CD14-positive monocyte (primary cell): ENCODE measurements at regions not wholly inside any gene's neighbourhood (a gene's known extent, or its start where the extent isn't known, plus 50 kb on each side); places are given as distances from the start of the nearest gene placed in this dataset.
"Not testable (repeated sequence)": the region's sequence is repeated elsewhere in the genome, so short reads cannot be mapped to it uniquely, and the experiment has no call there.

ENCODE experiments used
- DNase-seq, 3 donors: peaks; one replicate each; pipeline ENCODE4 v3.0.0-alpha.2; 2011 to 2022
- H2AFZ ChIP-seq: 2 replicates; pipeline ENCODE4 v1.6.0; 2012; ENCODE audit warnings: mild to moderate bottlenecking, low read depth, low read length, inconsistent platforms; ENCODE audit not compliant: insufficient read depth, poor library complexity, severe bottlenecking
- H3K27ac ChIP-seq, 2 donors: 1 replicate in 1 of 2; 2 replicates in 1 of 2; pipeline ENCODE4 v1.5.1; 2012 to 2013; ENCODE audit warnings: low read length in 2 of 2, control low read depth in 1 of 2, inconsistent platforms in 1 of 2, low read depth in 1 of 2, mild to moderate bottlenecking in 1 of 2
- H3K27me3 ChIP-seq, 2 donors: one replicate each; pipeline versions ENCODE4 v1.6.0 to v1.6.1; 2011 to 2013; ENCODE audit warnings: low read length in 2 of 2; ENCODE audit not compliant: control insufficient read depth in 2 of 2, insufficient read depth in 2 of 2
- H3K36me3 ChIP-seq, 2 donors: replicated peaks in 1 of 2; 1 replicate in 1 of 2; 2 replicates in 1 of 2; pipeline versions ENCODE4 v1.5.1 to v1.6.1; 2012 to 2013; ENCODE audit warnings: low read length in 2 of 2, control low read depth in 1 of 2, inconsistent platforms in 1 of 2, mild to moderate bottlenecking in 1 of 2; ENCODE audit not compliant: insufficient read depth in 2 of 2, control insufficient read depth in 1 of 2
- H3K4me1 ChIP-seq, 2 donors: 1 replicate in 1 of 2; 2 replicates in 1 of 2; pipeline versions ENCODE4 v1.5.1 to v1.6.1; 2012 to 2013; ENCODE audit warnings: low read length in 2 of 2, control low read depth in 1 of 2, inconsistent platforms in 1 of 2, mild to moderate bottlenecking in 1 of 2, moderate library complexity in 1 of 2; ENCODE audit not compliant: insufficient read depth in 2 of 2, control insufficient read depth in 1 of 2
- H3K4me2 ChIP-seq: replicated peaks from 2 replicates; pipeline ENCODE3; 2012; ENCODE audit warnings: low read length, moderate library complexity, mild to moderate bottlenecking; ENCODE audit not compliant: poor library complexity, severe bottlenecking; ENCODE audit errors: extremely low read depth
- H3K4me3 ChIP-seq, 3 experiments: fragments of 200-600 bp in 1 of 3; sonication (generic) in 1 of 3; replicated peaks in 1 of 3; 1 replicate in 2 of 3; 2 replicates in 1 of 3; pipeline ENCODE4 v1.5.1; 2011 to 2013; ENCODE audit warnings: low read length in 3 of 3, mild to moderate bottlenecking in 3 of 3, control low read depth in 2 of 3, low read depth in 2 of 3, inconsistent platforms in 1 of 3, moderate library complexity in 1 of 3
- H3K79me2 ChIP-seq: 2 replicates; pipeline ENCODE4 v1.6.0; 2012; ENCODE audit warnings: mild to moderate bottlenecking, control low read depth, inconsistent platforms, low read length, moderate library complexity; ENCODE audit not compliant: insufficient read depth
- H3K9ac ChIP-seq: 2 replicates; pipeline ENCODE4 v1.6.0; 2017; ENCODE audit warnings: low read length, mild to moderate bottlenecking; ENCODE audit not compliant: insufficient read depth, poor library complexity, severe bottlenecking
- H3K9me3 ChIP-seq, 2 donors: replicated peaks in 1 of 2; 1 replicate in 1 of 2; 2 replicates in 1 of 2; pipeline versions ENCODE4 v1.5.1 to v1.6.1; 2012 to 2013; ENCODE audit warnings: low read length in 2 of 2, control low read depth in 1 of 2; ENCODE audit not compliant: control insufficient read depth in 1 of 2, insufficient read depth in 1 of 2
- H4K20me1 ChIP-seq: 2 replicates; pipeline ENCODE4 v1.6.0; 2012; ENCODE audit warnings: mild to moderate bottlenecking, low read length, control low read depth, moderate library complexity; ENCODE audit not compliant: insufficient read depth
- H3K27ac Mint-ChIP-seq, 7 donors: one replicate each; pipeline ENCODE4 v1.8.0; 2020; ENCODE audit warnings: mild to moderate bottlenecking in 7 of 7, mixed read lengths in 7 of 7, moderate library complexity in 6 of 7, inconsistent platforms in 2 of 7
- H3K27me3 Mint-ChIP-seq, 3 donors: one replicate each; pipeline ENCODE4 v1.8.0; 2021 to 2022; ENCODE audit warnings: low read depth in 3 of 3, mild to moderate bottlenecking in 3 of 3, mixed read lengths in 3 of 3, moderate library complexity in 3 of 3, inconsistent platforms in 1 of 3
- H3K36me3 Mint-ChIP-seq, 2 donors: one replicate each; pipeline ENCODE4 v1.8.0; 2020; ENCODE audit warnings: mixed read lengths in 2 of 2, inconsistent platforms in 1 of 2, mild to moderate bottlenecking in 1 of 2
- H3K4me1 Mint-ChIP-seq: one replicate; pipeline ENCODE4 v1.8.0; 2020; ENCODE audit warnings: mild to moderate bottlenecking, mixed read lengths
- H3K4me3 Mint-ChIP-seq, 2 donors: one replicate each; pipeline ENCODE4 v1.8.0; 2020; ENCODE audit warnings: mild to moderate bottlenecking in 2 of 2, mixed read lengths in 2 of 2, moderate library complexity in 1 of 2
- H3K9me3 Mint-ChIP-seq, 7 donors: one replicate each; pipeline ENCODE4 v1.8.0; 2020 to 2022; ENCODE audit warnings: mixed read lengths in 7 of 7, mild to moderate bottlenecking in 6 of 7, moderate library complexity in 6 of 7, inconsistent platforms in 2 of 7
- CTCF ChIP-seq: fragments of 200-600 bp; IDR thresholded peaks from one replicate; pipeline ENCODE4 v1.8.0; 2022; ENCODE audit warnings: antibody characterized with exemption, mild to moderate bottlenecking
- WGBS: methylation state at CpG from one replicate; pipeline ENCODE4 v1.1.5; 2013; ENCODE audit warnings: missing lambda C conversion rate; ENCODE audit not compliant: insufficient coverage; 5-methylcytosine and 5-hydroxymethylcytosine counted together
- intact Hi-C, 2 donors: fragments of 100-400 bp; cut with micrococcal nuclease; formaldehyde crosslinking; loops; one replicate each; pipeline versions ENCODE4 v1.15.0 to v1.15.1; 2023

GRCh38 chr7:96826089-96826488 lies 116.4 kb upstream of the SEM1 start:
- no peak for DNase-seq
- no peak overlapping the region for H3K27ac Mint-ChIP-seq
- no peak overlapping the region for H2AFZ ChIP-seq
- no peak overlapping the region for H3K27ac ChIP-seq
- no peaks in the 10 kb centered on the region for H3K4me1 ChIP-seq
- intact Hi-C loops, result no loop called here
- H3K4me3 ChIP-seq, result no peak overlapping the region
- no peaks in the 10 kb centered on the region for H3K36me3 Mint-ChIP-seq
- no peaks in the 10 kb centered on the region for H3K27me3 Mint-ChIP-seq
- peaks cover 0 to 9% (median 2%) of the 10 kb centered on the region in 7 donors for H3K9me3 Mint-ChIP-seq
- no CpG with 5 or more reads among the region's 1 CpG for WGBS
- TF ChIP-seq CTCF, result no peak
- no peaks in the 10 kb centered on the region for H3K9me3 ChIP-seq
- H3K4me3 Mint-ChIP-seq, result no peak overlapping the region
- H3K9ac ChIP-seq, result no peak overlapping the region
- no peaks in the 10 kb centered on the region for H3K79me2 ChIP-seq
- no peak overlapping the region for H3K4me2 ChIP-seq
- H3K4me1 Mint-ChIP-seq, result no peaks in the 10 kb centered on the region
- no peaks in the 10 kb centered on the region for H3K36me3 ChIP-seq
- no peaks in the 10 kb centered on the region for H3K27me3 ChIP-seq
- H4K20me1 ChIP-seq, result no peaks in the 10 kb centered on the region

GRCh38 chr7:96827701-96828100 lies 118.1 kb upstream of the SEM1 start:
- no peaks in the 10 kb centered on the region for H3K27me3 Mint-ChIP-seq
- H3K4me3 Mint-ChIP-seq, result no peak overlapping the region
- intact Hi-C loops, result no loop called here
- H3K4me1 Mint-ChIP-seq, result no peaks in the 10 kb centered on the region
- no peak overlapping the region for H2AFZ ChIP-seq
- 90% methylated on average over 4 of the region's 6 CpGs for WGBS
- no peaks in the 10 kb centered on the region for H3K36me3 ChIP-seq
- no peaks in the 10 kb centered on the region for H4K20me1 ChIP-seq
- no peak overlapping the region for H3K4me2 ChIP-seq
- no peak overlapping the region for H3K27ac ChIP-seq
- no peaks in the 10 kb centered on the region for H3K36me3 Mint-ChIP-seq
- H3K9ac ChIP-seq, result no peak overlapping the region
- no peaks in the 10 kb centered on the region for H3K9me3 ChIP-seq
- H3K9me3 Mint-ChIP-seq, result peaks cover 0 to 9% (median 1%) of the 10 kb centered on the region in 7 donors
- no peak for TF ChIP-seq CTCF
- no peak overlapping the region for H3K27ac Mint-ChIP-seq
- no peaks in the 10 kb centered on the region for H3K27me3 ChIP-seq
- DNase-seq, result no peak
- no peaks in the 10 kb centered on the region for H3K4me1 ChIP-seq
- no peaks in the 10 kb centered on the region for H3K79me2 ChIP-seq
- no peak overlapping the region for H3K4me3 ChIP-seq

GRCh38 chr7:96829121-96829520 lies 119.5 kb upstream of the SEM1 start:
- H3K4me1 ChIP-seq, H3K79me2 ChIP-seq, H3K4me1 Mint-ChIP-seq, H3K9ac ChIP-seq, H3K4me3 ChIP-seq, H3K36me3 ChIP-seq, H3K9me3 Mint-ChIP-seq, H2AFZ ChIP-seq, H3K27me3 ChIP-seq, H3K27me3 Mint-ChIP-seq, H3K27ac ChIP-seq, H3K4me2 ChIP-seq, intact Hi-C loops, DNase-seq, H3K36me3 Mint-ChIP-seq, H3K27ac Mint-ChIP-seq, H3K4me3 Mint-ChIP-seq, H3K9me3 ChIP-seq, H4K20me1 ChIP-seq: not testable (repeated sequence)
- WGBS, result no CpG with 5 or more reads among the region's 4 CpGs
